Left ventricle myocardium superior (tissue), 1 donor: ENCODE measurements at regions not wholly inside any gene's neighbourhood (a gene's known extent, or its start where the extent isn't known, plus 50 kb on each side); places are given as distances from the start of the nearest gene placed in this dataset.
"Not testable (repeated sequence)": the region's sequence is repeated elsewhere in the genome, so short reads cannot be mapped to it uniquely, and the experiment has no call there.

Experiments
- ATAC-seq: fragments of 200-7000 bp; cut with Tn5 transposase; one replicate; pipeline ENCODE4 v1.9.1; 2020; ENCODE audit warnings: mild to moderate bottlenecking, moderate library complexity
- DNase-seq: peaks from one replicate; pipeline ENCODE4 v3.0.0-alpha.2; 2020
- intact Hi-C: fragments of 100-400 bp; cut with micrococcal nuclease; formaldehyde crosslinking; loops from one replicate; pipeline ENCODE4 v1.11.0; 2022
- donor health status: DM: no; HTN: yes; CAD: no; lungs with severe emphysema.

- DNase-seq (no peak), ATAC-seq (no peak)
- intact Hi-C loops: no loop called here
Observed at GRCh38 chr3:107913701-107914100, 177.1 kb downstream of the CD47 start.

GRCh38 chr3:107911337-107912000, 179.4 kb downstream of the CD47 start:
- DNase-seq (no peak), ATAC-seq (peak; percentile 91)
- intact Hi-C loops: no loop called here

DNA sequence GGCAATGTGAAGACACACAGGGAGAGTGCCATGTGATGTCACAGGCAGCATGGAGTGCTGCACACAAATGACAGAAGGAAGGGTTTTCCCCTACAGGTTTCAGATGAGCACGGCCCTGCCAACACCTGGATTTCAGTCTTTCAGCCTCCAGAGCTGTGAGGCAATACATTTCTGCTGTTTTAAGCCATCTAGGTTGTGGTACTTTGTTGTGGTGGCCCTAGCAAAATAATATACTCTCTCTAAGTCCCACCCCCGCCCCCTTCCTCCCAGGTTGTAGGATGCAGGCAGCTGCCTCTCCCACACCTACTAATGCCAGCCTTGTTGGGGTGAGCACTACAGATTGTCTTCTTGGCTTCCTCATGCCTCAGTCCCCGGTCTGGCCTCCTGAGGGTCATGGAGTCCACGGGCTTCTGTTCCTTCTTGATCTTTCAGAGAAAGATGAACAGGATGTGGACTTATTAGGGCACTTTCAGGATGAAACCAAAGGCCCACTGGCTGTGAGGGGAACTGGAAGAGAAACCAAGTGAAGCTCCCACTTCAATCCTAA, 180.0 kb downstream of the CD47 start:
- DNase-seq (no peak), ATAC-seq (no peak)
- intact Hi-C loops: no loop called here

- intact Hi-C loops, DNase-seq, ATAC-seq: not testable (repeated sequence)
Observed at GRCh38 chr3:107909583-107909982, 181.2 kb downstream of the CD47 start.

GRCh38 chr3:107907996-107908395, 182.8 kb downstream of the CD47 start:
- intact Hi-C loops: no loop called here
- ATAC-seq: no peak
- no peak for DNase-seq

DNA sequence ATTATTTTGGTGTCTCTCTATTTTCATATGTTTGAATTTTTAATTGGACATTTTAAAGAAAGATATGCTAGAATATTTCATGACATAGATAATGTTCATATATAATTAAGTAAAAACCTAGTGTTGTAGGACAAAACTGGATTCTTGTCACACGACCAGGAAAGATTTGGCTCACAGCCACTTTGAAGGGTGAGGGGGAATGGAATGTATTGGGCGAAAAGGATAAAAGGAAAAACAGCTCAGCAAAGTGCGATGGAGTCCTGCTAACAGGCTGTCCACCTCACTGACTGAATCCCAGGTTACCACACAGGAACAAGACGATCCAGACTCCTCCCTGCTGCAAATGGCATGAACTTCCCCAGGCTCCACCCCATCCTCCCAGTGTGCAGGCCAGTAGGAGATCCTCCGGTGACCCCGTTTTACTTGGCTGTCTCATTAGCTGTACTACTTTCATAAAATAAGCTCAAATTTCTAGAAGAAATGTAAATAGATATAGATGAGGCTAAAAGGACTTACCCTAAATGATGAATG, 186.2 kb downstream of the CD47 start:
- ATAC-seq (no peak), DNase-seq (no peak)
- intact Hi-C loops: no loop called here

DNA sequence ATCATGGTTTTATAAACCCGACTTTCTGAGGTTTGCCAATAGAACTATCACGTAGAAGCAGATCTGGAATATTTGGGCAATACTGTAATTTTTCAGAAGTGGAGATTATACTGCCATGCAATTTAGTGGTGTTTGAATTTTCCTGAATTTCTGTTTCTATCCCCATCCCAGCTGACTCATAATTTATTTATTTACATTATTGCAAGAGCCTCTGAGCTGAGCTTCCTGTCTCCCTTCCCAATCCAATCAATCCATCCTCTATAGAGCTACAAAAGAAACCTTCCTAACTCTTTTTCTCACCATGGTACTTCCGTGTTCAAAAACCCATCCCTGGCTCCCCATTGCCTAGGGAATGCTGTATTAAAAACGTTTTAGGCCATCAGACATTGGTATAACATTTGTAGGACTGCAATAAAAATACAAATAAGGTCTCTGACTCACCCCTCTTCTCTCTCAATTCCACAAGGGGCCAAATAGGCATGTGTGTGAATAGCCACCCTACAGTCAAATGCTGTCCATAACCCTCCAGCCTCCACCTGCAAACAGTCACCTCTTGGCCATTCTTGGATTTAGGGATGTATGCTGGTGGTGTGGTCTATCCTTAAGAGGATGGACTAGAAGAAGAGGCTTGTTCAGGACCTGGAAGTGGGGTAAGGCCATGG, 190.7 kb downstream of the CD47 start:
- ATAC-seq (no peak), DNase-seq (no peak)
- intact Hi-C loops: no loop called here

DNA sequence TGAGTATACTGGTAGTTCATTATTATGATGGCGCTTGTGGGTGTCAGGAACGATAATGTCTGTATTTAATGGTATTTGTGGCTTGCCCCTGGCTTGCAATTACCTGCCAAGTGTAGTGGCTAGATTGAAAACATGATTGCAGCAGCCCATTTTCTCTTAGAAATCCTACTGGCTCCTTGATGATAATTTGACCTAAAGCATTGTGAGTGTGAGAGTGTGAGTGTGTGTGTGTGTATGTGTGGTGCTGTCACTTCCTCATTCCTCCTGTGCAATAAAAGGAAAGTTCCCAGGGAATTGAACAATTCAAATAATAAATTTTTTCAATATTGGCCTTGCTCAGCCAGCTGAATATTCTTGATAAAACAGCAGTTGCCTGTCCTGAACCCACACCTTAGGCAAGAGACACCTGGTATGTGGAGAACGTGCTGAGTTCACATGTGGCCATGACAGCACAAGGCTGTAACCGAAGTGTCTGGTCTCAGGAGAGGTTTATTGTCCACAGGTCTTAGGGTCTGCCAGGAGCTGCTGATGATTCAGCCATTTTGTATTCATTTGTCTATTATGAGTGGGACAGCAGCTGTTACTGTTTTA, 193.3 kb downstream of the CD47 start:
- DNase-seq (no peak), ATAC-seq (no peak)
- intact Hi-C loops: no loop called here

DNA sequence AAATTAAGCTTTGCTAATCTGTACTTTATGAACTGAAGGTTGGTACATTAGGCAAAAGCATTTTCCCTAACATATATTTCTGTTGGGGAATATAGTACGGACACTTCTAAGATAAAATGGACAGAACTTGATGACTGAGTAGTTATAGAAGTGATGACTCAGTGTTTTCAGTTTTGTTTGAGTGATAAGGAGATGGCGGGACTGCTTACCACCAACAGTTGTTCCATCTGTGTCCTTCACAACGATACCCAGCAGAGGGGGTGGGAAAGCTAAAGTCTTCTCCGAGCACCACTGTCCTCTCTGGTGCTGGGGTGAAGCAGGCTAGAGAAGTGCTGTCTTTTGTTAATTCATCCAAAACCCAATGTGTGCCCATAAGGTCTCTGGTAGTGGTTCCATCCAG, 195.8 kb downstream of the CD47 start:
- ATAC-seq: no peak

DNA sequence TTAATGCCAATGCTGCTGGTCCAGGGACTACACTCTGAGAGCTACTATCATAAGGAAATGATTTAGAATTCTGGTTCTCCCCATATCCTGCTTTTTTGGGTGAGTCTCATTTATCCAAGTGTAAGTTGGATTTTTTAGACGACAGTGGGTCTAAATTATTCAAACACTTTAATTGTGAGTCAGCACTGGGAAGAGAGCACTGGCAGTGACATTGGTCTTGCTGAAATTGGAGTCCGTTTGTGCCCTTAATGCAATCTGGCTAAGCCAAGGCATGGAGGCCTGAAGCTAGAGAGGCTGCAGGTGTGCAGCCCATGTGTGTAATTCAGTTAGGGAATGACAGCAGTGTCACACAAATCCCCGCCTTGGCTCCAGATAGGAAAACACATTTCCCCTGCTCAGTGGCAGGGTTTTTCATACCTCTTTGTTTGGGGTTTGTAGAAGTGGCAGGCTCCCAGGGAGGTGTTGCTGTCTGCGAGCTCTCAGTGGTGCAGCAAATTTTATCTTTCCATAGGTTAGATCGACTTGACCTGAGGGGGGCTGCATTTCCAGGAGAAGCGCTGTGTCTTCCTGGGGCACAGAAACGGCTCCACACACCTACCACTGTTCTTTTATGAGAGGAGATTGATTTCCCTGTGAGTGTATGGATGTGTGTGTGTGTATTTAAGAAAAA, 197.7 kb downstream of the CD47 start:
- DNase-seq: no peak

More for the DNA sequence above, 195.8 kb downstream of the CD47 start:
- intact Hi-C loops: no loop called here
- DNase-seq: no peak

DNA sequence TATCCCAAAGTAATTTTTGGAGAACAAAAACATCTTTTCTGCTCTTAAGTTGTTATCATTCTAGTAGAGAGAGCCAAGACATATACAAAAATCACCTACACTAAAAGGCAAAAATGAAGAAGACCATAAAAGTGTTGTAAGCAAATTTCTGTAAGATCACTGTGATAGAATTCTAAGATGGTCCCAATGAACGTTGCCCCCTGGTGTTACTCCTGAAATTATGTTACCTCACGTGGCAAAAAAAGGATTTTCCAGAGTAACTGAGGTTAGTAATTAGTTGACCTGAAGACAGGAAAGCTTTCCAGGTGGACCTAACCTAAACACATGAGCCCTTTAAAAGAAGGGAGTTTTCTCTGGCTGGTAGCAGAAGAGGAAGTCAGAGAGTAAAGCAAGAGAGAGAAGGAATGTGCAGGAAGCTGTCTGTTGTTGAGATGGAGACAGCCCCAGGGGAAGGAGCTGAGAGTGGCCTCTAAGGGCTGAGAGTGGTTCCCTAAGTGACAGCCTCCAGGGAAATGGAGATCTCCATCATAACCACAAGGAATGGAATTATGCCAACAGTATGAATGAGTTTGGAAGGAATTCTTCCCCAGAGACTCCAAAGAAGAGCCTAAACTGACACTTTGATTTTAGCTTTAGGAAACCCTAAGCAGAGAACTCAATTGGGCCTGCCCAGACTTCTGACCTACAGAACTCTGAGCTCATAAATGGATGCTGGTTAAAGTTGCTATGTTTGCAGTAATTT, 205.9 kb downstream of the CD47 start:
- intact Hi-C loops: no loop called here
- ATAC-seq: peak; percentile 53
- no peak for DNase-seq

More for the DNA sequence above, 197.7 kb downstream of the CD47 start:
- intact Hi-C loops: no loop called here
- no peak for ATAC-seq

- DNase-seq: no peak
- no peak for ATAC-seq
- intact Hi-C loops: no loop called here
Observed at GRCh38 chr3:107884028-107884427, 206.8 kb downstream of the CD47 start.

- no peak for ATAC-seq
- no peak for DNase-seq
- intact Hi-C loops: no loop called here
Observed at GRCh38 chr3:107882881-107883280, 207.9 kb downstream of the CD47 start.

DNA sequence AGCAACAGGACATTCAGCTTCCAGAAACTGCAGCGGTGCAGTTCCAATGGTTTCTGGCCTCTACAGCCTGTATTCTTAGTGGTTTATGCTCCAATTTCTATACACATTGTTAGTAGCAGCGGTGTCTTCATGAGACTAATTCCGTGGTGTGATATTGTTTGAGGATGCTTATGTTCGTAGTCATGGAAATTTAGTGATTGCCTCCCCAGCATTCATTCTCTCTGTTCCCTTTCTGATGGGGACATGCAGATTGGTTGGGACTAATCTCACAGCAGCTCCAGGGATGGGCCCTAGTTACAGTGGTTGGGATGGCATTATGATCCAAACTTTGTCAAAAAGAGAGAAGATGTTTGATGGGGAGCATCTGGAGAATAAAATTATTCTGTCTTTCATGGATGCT, 208.6 kb downstream of the CD47 start:
- intact Hi-C loops: no loop called here
- no peak for ATAC-seq
- DNase-seq: no peak

DNA sequence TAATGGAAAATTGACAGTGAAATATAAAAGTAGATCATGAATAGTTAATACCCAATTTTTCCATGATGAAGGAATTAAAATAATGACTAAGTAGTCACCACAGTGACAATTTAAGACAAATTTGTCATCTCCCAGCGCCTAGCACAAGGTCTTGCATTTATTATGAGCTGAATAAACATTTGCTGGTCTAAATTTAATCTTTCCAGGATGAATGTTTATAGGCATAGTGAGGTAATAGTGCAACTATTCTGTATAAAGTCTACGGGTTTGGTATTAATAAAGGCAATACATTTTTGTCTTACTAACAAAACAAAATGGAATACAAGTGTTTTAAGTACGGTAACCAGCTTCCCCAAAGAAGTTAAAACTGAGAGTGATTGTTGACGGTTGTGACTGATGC, 209.3 kb downstream of the CD47 start:
- intact Hi-C loops: no loop called here
- ATAC-seq: no peak
- no peak for DNase-seq

- ATAC-seq (no peak), DNase-seq (no peak)
- intact Hi-C loops: no loop called here
Observed at GRCh38 chr3:107880702-107881101, 210.1 kb downstream of the CD47 start.

GRCh38 chr3:107877936-107878335, 212.9 kb downstream of the CD47 start:
- intact Hi-C loops: no loop called here
- no peak for DNase-seq
- no peak for ATAC-seq

- intact Hi-C loops: no loop called here
- DNase-seq (no peak), ATAC-seq (no peak)
Observed at GRCh38 chr3:107870943-107871638, 219.7 kb downstream of the CD47 start.

DNA sequence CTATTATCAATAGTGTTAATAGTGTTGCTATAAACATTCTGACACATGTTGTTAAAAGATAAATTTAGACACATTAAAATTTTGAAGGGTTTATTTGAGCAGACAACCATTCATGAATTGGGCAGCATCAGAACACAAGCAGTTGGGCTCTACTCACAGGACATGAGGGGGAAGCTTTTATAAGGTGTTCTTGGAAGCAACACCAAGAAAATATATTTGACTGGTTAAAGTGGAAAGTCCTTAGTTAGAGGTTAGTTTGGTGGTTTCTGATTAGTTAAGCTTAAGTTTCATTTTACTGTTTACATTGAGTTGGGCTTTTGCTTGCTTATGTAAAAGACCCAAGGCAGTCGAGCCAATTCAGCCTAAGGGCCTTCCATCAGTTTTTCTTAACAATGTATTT, 220.7 kb downstream of the CD47 start:
- ATAC-seq (no peak), DNase-seq (no peak)
- intact Hi-C loops: no loop called here
